Cardiac fibroblast (primary cell): ENCODE measurements at regions not wholly inside any gene's neighbourhood (a gene's known extent, or its start where the extent isn't known, plus 50 kb on each side); places are given as distances from the start of the nearest gene placed in this dataset.

Experiments used
- DNase-seq, 2 donors: peaks; one replicate each; pipeline versions ENCODE4 v3.0.0 to v3.0.0-alpha.2; 2010; ENCODE audit warnings: low read depth in 2 of 2
- H3K4me3 ChIP-seq, 2 donors: replicated peaks in 1 of 2; 1 replicate in 1 of 2; 2 replicates in 1 of 2; pipeline ENCODE4 v1.5.1; 2011; ENCODE audit warnings: low read depth in 2 of 2, low read length in 2 of 2, mild to moderate bottlenecking in 2 of 2, moderate library complexity in 1 of 2
- TF ChIP-seq, protein P1 (sequence below): IDR thresholded peaks from one replicate; pipeline ENCODE4 v1.5.1; 2011; ENCODE audit warnings: low read depth, mild to moderate bottlenecking, low read length, inconsistent platforms

DNA sequence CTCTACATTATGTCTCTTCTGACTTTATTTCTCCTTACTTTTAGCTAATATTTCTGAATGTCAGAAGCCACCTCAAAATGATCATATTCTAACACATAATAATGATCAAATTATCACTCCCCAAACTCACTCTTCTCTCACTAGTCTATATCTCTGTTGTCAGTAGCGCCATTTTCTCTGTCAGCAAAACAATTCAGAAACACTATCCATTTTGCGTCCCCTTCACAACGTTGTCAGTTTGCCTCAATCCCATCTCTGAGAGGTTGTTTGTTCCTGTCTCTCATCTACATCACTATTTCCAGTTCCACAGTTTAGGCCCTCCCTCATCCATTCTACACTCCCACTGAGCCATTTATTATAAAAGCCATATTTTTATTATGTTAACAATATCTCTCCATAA is 1376.3 kb upstream of the ACVR2A start:
- H3K4me3 ChIP-seq = no peak overlapping the region
- TF ChIP-seq, protein P1, sequence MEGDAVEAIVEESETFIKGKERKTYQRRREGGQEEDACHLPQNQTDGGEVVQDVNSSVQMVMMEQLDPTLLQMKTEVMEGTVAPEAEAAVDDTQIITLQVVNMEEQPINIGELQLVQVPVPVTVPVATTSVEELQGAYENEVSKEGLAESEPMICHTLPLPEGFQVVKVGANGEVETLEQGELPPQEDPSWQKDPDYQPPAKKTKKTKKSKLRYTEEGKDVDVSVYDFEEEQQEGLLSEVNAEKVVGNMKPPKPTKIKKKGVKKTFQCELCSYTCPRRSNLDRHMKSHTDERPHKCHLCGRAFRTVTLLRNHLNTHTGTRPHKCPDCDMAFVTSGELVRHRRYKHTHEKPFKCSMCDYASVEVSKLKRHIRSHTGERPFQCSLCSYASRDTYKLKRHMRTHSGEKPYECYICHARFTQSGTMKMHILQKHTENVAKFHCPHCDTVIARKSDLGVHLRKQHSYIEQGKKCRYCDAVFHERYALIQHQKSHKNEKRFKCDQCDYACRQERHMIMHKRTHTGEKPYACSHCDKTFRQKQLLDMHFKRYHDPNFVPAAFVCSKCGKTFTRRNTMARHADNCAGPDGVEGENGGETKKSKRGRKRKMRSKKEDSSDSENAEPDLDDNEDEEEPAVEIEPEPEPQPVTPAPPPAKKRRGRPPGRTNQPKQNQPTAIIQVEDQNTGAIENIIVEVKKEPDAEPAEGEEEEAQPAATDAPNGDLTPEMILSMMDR = no peak
- DNase-seq = no peak

GRCh38 chr2:146467425-146467824 is 1377.4 kb upstream of the ACVR2A start:
- TF ChIP-seq, protein P1 = no peak
- no peak overlapping the region for H3K4me3 ChIP-seq
- no peak for DNase-seq

- no peak for DNase-seq
- TF ChIP-seq, protein P1 = no peak
- H3K4me3 ChIP-seq = no peak overlapping the region
Measured at GRCh38 chr2:146465460-146465859, 1379.4 kb upstream of the ACVR2A start.

GRCh38 chr2:146461068-146461467 is 1383.8 kb upstream of the ACVR2A start:
- H3K4me3 ChIP-seq = no peak overlapping the region
- TF ChIP-seq, protein P1 = no peak
- DNase-seq = no peak

DNA sequence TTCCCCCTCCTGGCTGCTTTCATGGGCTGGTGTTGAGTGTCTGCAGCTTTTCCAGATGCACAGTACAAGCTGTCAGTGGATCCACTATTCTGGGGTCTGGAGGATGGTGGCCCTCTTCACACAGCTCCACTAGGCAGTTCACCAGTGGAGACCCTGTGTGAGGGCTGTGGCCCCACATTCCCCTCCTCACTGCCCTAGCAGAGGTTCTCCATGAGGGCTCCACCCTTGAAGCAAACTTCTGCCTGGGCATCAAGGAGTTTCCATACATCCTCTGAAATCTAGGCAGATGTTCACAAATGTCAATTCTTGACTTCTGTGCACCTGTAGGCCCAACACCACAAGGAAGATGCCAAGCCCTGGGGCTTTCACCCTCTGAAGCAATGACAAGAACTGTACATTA is 1386.2 kb upstream of the ACVR2A start:
- DNase-seq = no peak

DNA sequence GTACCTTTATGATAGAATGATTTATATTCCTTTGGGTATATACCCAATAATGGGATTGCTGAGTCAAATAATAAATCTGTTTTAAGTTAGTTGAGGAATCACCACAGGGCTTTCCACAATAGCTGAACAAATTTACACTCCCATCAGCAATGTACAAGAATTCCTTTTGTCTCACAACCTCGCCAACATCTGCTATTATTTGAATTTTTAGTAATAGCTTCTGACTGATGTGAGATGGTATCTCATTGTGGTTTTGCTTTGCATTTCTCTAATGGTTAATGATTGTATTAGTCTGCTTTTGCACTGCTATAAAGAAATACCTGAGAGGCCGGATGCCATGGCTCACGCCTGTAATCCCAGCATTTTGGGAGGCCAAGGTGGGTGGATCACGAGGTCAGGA is 1387.6 kb upstream of the ACVR2A start:
- DNase-seq = no peak
- TF ChIP-seq, protein P1 = no peak

More for the DNA sequence above, 1386.2 kb upstream of the ACVR2A start:
- TF ChIP-seq, protein P1 = no peak
- H3K4me3 ChIP-seq = no peak overlapping the region

DNA sequence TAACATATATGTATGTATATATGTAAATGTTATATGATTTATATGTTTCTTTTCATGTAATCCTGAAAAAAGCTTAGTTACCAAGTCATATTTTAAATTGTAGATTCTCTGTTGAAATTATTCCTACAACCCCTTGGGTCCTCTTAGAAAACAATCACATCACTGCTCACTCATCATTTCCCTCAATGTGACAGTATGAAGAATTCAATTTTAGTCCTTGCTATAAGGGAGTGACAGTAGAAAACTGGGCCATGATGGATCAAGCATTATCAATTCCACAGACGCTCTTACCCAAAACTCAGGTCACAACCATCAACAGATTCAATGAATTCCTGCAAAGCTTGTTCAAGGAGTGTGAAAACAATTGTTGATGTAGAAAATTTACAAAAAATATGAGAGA is 1389.5 kb upstream of the ACVR2A start:
- TF ChIP-seq, protein P1 = no peak
- DNase-seq = no peak
- no peak overlapping the region for H3K4me3 ChIP-seq

More for the DNA sequence above, 1387.6 kb upstream of the ACVR2A start:
- no peak overlapping the region for H3K4me3 ChIP-seq
